ENCODE measurements at regions not wholly inside any gene's neighbourhood (a gene's known extent, or its start where the extent isn't known, plus 50 kb on each side); places are given as distances from the start of the nearest gene placed in this dataset.
"Not testable (repeated sequence)": the region's sequence is repeated elsewhere in the genome, so short reads cannot be mapped to it uniquely, and the experiment has no call there.

DNA sequence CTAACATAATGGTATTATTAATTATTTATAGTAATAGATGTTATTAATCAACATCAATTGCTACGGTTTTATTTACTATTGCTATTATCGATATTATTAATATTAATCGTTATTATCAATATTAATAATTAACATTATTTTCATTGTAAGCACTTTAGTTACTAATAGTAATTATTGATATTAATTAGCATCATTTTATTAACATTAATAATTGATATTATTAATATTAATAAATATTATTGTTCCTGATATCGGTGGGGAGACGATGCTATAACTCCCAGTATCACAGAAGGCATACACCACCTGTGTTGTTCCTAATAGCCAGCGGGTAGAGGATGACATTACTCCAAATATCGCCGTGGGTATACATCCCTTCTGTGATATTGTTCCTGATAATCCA, 335.5 kb downstream of the MEX3B start:
- Histone ChIP-seq H3K9me3 (no peaks in the 10 kb centered on the region), H3K4me3 (no peak overlapping the region), H3K4me1 (no peaks in the 10 kb centered on the region), H3K27me3 (no peaks in the 10 kb centered on the region), H3K36me3 (no peaks in the 10 kb centered on the region), H3K27ac (no peak overlapping the region)
- no peak for TF ChIP-seq POLR2A (IDR thresholded peaks at IDR 0.05)
- WGBS (ENCODE audit: insufficient coverage, low coverage, low lambda C conversion rate, missing lambda C conversion rate), result 88% methylated on average over 8 of the region's 8 CpGs
- DNase-seq (no peak), ATAC-seq (no peak)
- intact Hi-C loops (cut with DNase I), result no loop called here

DNA sequence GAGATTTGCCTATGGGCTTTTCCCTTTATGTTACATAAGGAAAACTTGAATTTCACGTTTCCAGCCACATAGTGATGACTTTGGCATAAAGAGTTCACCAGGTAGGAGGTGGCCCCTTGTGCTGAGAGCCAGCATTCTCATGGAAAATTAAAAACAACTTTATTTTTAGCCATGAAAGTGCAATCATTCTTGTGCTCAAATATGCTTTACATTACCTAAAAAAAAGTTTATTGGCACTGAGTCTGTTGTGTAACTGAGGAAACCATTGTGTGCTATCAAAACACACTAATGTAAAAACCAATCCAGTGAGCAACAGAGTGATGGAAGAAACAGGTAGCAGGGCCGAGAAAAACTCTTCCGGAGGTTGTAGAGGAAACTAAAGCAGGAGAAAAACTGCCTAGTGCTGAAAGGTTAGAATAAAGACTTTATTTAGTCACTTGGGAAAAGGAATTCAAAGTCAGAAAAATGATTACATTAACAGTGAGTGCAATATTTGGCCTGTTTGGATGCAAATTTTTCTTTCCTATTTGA, 332.9 kb upstream of the TMC3 start:
- H3K27ac ChIP-seq; intact Hi-C loops (cut with DNase I); H3K36me3 ChIP-seq; DNase-seq; H3K27me3 ChIP-seq; ATAC-seq; H3K4me3 ChIP-seq; H3K4me1 ChIP-seq; H3K9me3 ChIP-seq: not testable (repeated sequence)
- 17% methylated on average over 3 of the region's 3 CpGs for WGBS (ENCODE audit: insufficient coverage, low coverage, low lambda C conversion rate, missing lambda C conversion rate)

DNA sequence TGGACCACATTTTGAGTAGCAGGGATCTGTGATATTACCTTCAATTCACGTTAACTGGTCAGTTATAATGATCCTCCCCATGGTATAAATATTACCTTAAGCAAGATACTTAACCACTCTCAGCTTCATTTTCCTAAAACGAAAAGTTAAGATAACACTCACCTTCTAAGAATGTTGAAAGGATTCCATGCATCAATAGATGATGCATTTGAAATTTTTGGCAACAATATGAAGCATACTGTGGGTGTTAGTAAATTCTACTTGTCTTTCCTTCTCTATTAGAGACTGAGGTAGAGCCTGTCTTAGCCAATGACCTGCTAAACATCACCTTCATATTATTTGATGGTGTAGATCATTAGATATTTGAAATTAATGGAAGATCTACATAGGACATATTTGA, 331.7 kb upstream of the TMC3 start:
- intact Hi-C loops (cut with DNase I); H3K4me3 ChIP-seq; H3K36me3 ChIP-seq; H3K9me3 ChIP-seq; H3K27me3 ChIP-seq; ATAC-seq; H3K27ac ChIP-seq; H3K4me1 ChIP-seq; DNase-seq: not testable (repeated sequence)
- WGBS (ENCODE audit: insufficient coverage, low coverage, low lambda C conversion rate, missing lambda C conversion rate), result 38% methylated on average over 2 of the region's 2 CpGs

GRCh38 chr15:81686021-81686420, 312.0 kb upstream of the TMC3 start:
- Histone ChIP-seq H3K4me1 (no peaks in the 10 kb centered on the region), H3K27ac (no peak overlapping the region), H3K36me3 (no peaks in the 10 kb centered on the region), H3K27me3 (no peaks in the 10 kb centered on the region), H3K9me3 (no peaks in the 10 kb centered on the region), H3K4me3 (no peak overlapping the region)
- TF ChIP-seq, protein P1, sequence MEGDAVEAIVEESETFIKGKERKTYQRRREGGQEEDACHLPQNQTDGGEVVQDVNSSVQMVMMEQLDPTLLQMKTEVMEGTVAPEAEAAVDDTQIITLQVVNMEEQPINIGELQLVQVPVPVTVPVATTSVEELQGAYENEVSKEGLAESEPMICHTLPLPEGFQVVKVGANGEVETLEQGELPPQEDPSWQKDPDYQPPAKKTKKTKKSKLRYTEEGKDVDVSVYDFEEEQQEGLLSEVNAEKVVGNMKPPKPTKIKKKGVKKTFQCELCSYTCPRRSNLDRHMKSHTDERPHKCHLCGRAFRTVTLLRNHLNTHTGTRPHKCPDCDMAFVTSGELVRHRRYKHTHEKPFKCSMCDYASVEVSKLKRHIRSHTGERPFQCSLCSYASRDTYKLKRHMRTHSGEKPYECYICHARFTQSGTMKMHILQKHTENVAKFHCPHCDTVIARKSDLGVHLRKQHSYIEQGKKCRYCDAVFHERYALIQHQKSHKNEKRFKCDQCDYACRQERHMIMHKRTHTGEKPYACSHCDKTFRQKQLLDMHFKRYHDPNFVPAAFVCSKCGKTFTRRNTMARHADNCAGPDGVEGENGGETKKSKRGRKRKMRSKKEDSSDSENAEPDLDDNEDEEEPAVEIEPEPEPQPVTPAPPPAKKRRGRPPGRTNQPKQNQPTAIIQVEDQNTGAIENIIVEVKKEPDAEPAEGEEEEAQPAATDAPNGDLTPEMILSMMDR (IDR thresholded peaks at IDR 0.05), result no peak
- TF ChIP-seq POLR2A (IDR thresholded peaks at IDR 0.05), result no peak
- ATAC-seq, result no peak
- 73% methylated on average over 4 of the region's 4 CpGs for WGBS (ENCODE audit: insufficient coverage, low coverage, low lambda C conversion rate, missing lambda C conversion rate)
- intact Hi-C loops (cut with DNase I), result no loop called here
- DNase-seq, result no peak

DNA sequence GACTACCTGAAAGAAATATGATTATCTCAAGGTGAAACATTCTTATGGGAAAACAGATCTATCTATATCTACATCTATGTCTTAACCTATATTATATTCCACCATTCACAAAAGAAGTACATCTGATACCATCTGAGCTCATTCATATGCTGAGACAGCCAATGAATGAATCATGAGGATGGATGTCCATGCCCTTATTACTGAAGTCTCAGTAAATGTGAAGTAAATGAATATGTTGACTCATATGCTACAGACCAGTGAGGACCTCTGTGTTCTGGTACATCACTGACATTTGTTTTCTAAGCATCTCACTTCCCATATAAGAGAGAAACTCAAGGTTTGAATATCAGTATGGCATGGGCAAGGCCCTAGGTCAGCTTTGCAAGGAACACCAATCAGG, 311.2 kb upstream of the TMC3 start:
- no peak overlapping the region for H3K27ac ChIP-seq
- TF ChIP-seq, protein P1 (IDR thresholded peaks at IDR 0.05), result no peak
- no peak for TF ChIP-seq POLR2A (IDR thresholded peaks at IDR 0.05)
- H3K4me3 ChIP-seq, result no peak overlapping the region
- DNase-seq (no peak), ATAC-seq (no peak)
- no peaks in the 10 kb centered on the region for H3K4me1 ChIP-seq
- no peaks in the 10 kb centered on the region for H3K36me3 ChIP-seq
- H3K9me3 ChIP-seq, result no peaks in the 10 kb centered on the region
- intact Hi-C loops (cut with DNase I), result no loop called here
- no peaks in the 10 kb centered on the region for H3K27me3 ChIP-seq

- no peak overlapping the region for H3K4me3 ChIP-seq
- H3K36me3 ChIP-seq, result no peaks in the 10 kb centered on the region
- no peak for TF ChIP-seq POLR2A (IDR thresholded peaks at IDR 0.05)
- TF ChIP-seq, protein P1 (IDR thresholded peaks at IDR 0.05), result no peak
- ATAC-seq, result no peak
- H3K27ac ChIP-seq, result no peak overlapping the region
- no peaks in the 10 kb centered on the region for H3K9me3 ChIP-seq
- no peaks in the 10 kb centered on the region for H3K4me1 ChIP-seq
- DNase-seq, result no peak
- H3K27me3 ChIP-seq, result no peaks in the 10 kb centered on the region
- intact Hi-C loops (cut with DNase I), result no loop called here
Observed at GRCh38 chr15:81680829-81681228, 306.8 kb upstream of the TMC3 start.

Data from right lobe of liver (tissue), 6 donors.